KBM-7 (cell line): ENCODE measurements at regions not wholly inside any gene's neighbourhood (a gene's known extent, or its start where the extent isn't known, plus 50 kb on each side); places are given as distances from the start of the nearest gene placed in this dataset.
"Not testable (repeated sequence)": the region's sequence is repeated elsewhere in the genome, so short reads cannot be mapped to it uniquely, and the experiment has no call there.

Experiments used
- DNase-seq: peaks from one replicate; pipeline ENCODE4 v3.0.0-alpha.2; 2015
- in situ Hi-C: fragments of 300-500 bp; cut with MboI; formaldehyde crosslinking; loops from 2 replicates; pipeline ENCODE4 v1.14.3; 2020; ENCODE audit warnings: low sequenced_read_pairs, low pct_unique_long_range_greater_than_20kb, mixed read lengths

DNA sequence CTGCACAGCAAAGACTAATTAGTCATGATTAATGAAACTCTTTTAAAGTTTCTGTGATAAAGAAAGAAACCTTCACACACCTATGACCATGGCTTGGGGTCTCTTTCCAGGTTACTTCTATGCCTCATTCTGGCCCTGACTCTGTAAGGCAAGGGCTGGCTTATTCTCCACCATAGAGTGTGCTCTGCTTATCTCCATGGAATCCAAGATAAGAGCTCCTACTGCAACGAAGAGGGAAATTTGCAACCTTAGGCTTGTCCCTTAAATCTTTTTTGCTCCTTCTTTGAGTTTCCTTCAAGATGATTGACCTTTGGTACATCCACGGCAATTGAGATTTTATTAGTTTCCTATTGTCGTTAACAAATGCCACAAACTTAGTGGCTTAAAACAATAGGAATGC lies 239.9 kb downstream of the SPRY2 start:
- in situ Hi-C loops: no loop called here

DNA sequence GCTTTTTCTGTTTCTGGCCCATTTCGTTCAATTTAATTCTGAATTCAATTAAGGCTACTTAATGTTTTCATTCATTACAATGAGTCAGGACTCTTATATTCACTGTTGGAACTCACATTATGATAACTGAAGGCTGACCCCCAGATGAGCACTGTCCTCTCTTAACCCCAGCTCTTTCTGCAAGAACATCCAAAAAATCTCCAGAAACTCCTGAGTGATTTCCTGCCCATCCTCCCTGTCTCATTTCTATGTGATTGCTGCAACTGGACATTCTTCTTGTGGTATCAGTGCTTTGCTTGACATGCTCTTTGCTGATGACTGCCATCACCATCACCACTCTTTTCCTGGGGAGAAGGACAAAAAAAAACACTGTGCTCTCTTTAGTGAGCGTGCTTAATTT lies 240.3 kb downstream of the SPRY2 start:
- DNase-seq: no peak
- in situ Hi-C loops: no loop called here

More for the DNA sequence above, 239.9 kb downstream of the SPRY2 start:
- no peak for DNase-seq

DNA sequence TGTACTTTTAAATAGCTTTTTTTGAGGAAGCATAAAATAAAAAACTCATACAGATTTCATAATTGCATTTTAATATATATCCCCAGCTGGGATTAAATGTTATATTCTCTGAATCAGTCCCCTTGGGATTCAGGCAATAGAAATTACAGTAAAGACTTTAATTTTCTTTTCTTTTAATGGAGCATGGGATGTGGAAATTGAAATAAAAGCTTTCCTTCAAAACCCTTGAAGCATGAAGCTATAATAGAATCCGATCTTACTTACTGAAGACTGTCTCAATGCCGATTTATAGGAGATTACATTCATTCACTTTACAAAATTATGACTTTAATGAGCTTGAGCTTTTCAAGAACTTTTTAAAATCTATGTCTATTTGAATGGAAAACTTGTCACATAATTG lies 243.4 kb downstream of the SPRY2 start:
- in situ Hi-C loops: no loop called here

GRCh38 chr13:80096383-80096782 lies 244.5 kb downstream of the SPRY2 start:
- no peak for DNase-seq

More for the DNA sequence above, 243.4 kb downstream of the SPRY2 start:
- no peak for DNase-seq

DNA sequence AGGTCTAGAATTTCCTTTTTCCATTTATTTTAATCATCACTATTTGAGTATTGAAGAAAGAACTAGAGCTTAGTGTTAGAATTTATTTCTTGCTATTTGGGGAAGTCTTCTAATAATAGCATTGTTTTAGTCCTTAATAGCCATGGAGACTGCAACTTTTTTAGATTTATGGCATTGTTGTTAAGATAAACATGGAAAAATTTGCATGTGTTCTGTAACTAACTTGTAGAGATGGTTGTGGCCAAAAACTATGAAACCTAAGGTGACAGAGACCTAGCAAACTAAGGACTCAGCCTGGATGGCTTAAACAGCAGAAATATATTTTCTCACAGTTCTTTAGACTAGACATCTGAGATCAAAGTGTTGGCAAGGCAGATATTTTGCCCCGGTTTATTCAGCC lies 246.4 kb downstream of the SPRY2 start:
- in situ Hi-C loops: no loop called here

More at GRCh38 chr13:80096383-80096782, 244.5 kb downstream of the SPRY2 start:
- in situ Hi-C loops: no loop called here

GRCh38 chr13:80093888-80094287 lies 247.0 kb downstream of the SPRY2 start:
- DNase-seq: no peak
- in situ Hi-C loops: no loop called here

More for the DNA sequence above, 246.4 kb downstream of the SPRY2 start:
- no peak for DNase-seq

DNA sequence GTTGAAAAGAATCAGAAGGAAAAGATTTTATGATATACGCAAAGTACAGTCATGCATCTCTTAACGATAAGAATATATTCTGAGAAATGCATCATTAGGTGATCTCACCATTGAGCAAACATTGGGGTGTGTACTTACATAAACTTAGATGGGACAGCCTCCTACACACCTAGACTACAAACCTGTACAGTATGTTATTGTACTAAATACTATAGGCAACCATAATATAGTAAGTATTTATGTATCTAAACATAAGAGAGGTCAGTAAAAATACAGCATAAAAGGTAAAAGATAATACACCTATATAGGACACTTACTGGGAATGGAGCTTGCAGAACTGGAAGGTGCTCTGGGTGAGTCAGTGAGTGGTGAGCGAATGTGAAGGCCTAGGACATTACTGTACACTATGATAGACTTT lies 254.6 kb downstream of the SPRY2 start:
- in situ Hi-C loops: no loop called here
- no peak for DNase-seq

GRCh38 chr13:80083853-80084676 lies 256.9 kb downstream of the SPRY2 start:
- no peak for DNase-seq
- in situ Hi-C loops: no loop called here

GRCh38 chr13:80083081-80083852 lies 257.7 kb downstream of the SPRY2 start:
- in situ Hi-C loops: no loop called here
- DNase-seq: no peak

- no peak for DNase-seq
- in situ Hi-C loops: no loop called here
Observed at GRCh38 chr13:80082396-80083080, 258.4 kb downstream of the SPRY2 start.

DNA sequence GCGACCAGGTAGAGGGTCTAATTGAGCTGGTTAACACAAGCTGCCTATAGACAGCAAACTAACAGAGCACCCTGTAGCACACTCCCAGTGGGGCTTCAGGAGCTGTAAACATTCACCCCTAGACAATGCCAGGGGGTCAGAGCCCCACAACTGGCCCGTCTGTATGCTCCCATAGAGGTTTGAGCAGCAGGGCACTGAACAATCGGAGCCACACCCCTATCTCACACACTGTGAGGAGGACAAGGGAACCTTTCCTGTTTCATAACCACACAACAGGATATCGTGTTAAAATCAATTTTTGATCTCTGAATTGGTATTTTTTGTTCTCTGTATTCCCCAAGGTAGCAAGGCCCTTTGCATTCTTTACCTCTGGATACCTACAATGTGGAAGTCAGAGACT lies 266.1 kb downstream of the SPRY2 start:
- no peak for DNase-seq
- in situ Hi-C loops: no loop called here

GRCh38 chr13:80074143-80074752 lies 266.7 kb downstream of the SPRY2 start:
- in situ Hi-C loops: no loop called here

DNA sequence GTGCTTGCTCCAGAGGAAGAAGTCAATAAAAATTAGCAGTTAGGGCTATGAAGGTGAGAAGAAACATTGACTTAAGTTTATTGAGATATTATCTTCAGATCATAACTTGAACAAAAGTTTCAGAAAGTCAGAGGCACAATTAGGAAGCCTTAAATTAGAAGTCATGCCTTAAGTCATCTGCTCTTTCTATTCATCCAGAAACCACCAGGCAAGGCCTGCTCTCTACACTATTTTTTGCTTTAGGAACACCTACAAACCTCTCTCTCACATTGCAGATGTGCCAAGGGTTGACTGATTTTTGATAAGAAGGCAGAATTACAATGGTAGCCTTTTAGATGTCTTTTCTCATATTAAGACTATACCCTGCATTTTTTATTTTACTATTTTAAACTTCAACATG lies 268.7 kb downstream of the SPRY2 start:
- in situ Hi-C loops: no loop called here
- DNase-seq: no peak

More at GRCh38 chr13:80074143-80074752, 266.7 kb downstream of the SPRY2 start:
- DNase-seq: no peak

- in situ Hi-C loops: no loop called here
Observed at GRCh38 chr13:80070024-80070703, 270.8 kb downstream of the SPRY2 start.

DNA sequence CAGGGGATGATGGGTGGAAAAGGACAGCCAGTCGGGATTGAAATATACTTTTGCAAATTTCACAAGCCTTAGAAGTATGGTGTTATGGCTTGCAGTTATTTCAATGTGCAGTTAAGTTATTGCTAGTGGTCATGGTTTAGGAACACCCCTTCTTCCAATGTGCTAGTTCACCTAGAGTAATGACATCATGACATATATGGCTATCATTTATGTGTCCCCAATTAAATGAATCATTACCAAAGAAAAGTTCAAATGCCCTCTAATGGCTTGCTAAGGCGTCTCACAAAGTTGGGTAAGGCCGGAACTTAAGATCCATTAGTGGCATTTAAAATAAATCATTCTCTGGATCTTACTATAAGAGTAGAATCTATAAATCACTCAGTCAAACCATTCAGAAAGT lies 271.6 kb downstream of the SPRY2 start:
- DNase-seq: no peak
- in situ Hi-C loops: no loop called here

More at GRCh38 chr13:80070024-80070703, 270.8 kb downstream of the SPRY2 start:
- no peak for DNase-seq

GRCh38 chr13:80065996-80066395 lies 274.9 kb downstream of the SPRY2 start:
- in situ Hi-C loops: no loop called here

GRCh38 chr13:80062416-80062815 lies 278.5 kb downstream of the SPRY2 start:
- in situ Hi-C loops, DNase-seq: not testable (repeated sequence)

More at GRCh38 chr13:80065996-80066395, 274.9 kb downstream of the SPRY2 start:
- DNase-seq: no peak

DNA sequence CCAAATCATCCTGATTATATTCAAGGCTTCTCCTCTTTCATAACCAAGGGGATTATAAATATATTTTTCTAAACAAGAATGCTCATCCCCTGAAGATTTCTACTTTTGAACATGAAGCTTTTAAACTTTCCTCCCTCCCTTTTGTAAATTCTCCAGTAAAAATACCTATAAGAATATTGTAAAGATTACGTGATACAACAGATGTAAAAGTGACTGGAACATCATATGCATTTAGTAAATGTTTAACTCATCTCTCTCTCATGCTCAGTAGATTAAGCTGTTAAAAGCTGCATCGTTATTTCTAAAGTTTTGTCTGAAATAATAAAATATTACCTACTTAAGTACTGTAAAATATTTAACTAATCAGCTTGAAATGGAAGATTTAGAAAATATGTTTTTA lies 281.1 kb downstream of the SPRY2 start:
- in situ Hi-C loops: no loop called here
- no peak for DNase-seq

DNA sequence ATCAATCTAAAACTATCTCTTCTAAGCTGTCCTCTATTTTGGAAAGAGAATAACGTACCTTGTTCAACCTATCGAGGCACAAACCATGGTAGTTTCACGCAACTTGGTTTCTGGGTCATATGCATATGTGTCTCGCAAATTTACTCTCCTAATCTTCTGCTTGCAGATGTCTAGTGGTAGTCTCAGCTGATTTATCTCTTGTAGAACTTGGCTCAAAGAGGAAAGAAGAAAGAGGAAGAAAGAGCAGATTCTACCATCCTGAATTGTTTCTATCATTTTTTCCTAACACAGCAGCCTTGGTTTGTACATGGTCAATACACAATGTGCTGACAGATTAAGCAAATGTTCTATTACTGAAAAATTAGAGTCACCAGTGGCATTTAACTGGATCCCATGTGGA lies 282.3 kb downstream of the SPRY2 start:
- in situ Hi-C loops: no loop called here

More for the DNA sequence above, 282.3 kb downstream of the SPRY2 start:
- DNase-seq: peak; percentile 32
